ENCODE measurements at regions not wholly inside any gene's neighbourhood (a gene's known extent, or its start where the extent isn't known, plus 50 kb on each side); places are given as distances from the start of the nearest gene placed in this dataset.
"Not testable (repeated sequence)": the region's sequence is repeated elsewhere in the genome, so short reads cannot be mapped to it uniquely, and the experiment has no call there.

- no peak for DNase-seq
Measured at GRCh38 chrX:140318296-140318695, 186.6 kb downstream of the SOX3 start.

GRCh38 chrX:140317462-140317861 lies 187.4 kb downstream of the SOX3 start:
- no peak for DNase-seq

- no peak for DNase-seq
Measured at GRCh38 chrX:140298960-140299825, 205.7 kb downstream of the SOX3 start.

GRCh38 chrX:140297273-140297672 lies 207.6 kb downstream of the SOX3 start:
- DNase-seq: no peak

GRCh38 chrX:140292961-140293360 lies 211.9 kb downstream of the SOX3 start:
- no peak for DNase-seq

GRCh38 chrX:140292188-140292587 lies 212.7 kb downstream of the SOX3 start:
- no peak for DNase-seq

- DNase-seq: no peak
Measured at GRCh38 chrX:140274811-140275525, 229.9 kb downstream of the SOX3 start.

- DNase-seq: no peak
Measured at GRCh38 chrX:140273921-140274320, 230.9 kb downstream of the SOX3 start.

GRCh38 chrX:140250391-140250790 lies 254.5 kb downstream of the SOX3 start:
- DNase-seq: no peak

GRCh38 chrX:140249088-140249487 lies 255.8 kb downstream of the SOX3 start:
- DNase-seq: no peak

- DNase-seq: no peak
Measured at GRCh38 chrX:140229191-140229590, 263.9 kb upstream of the CXorf66 start.

- DNase-seq: not testable (repeated sequence)
Measured at GRCh38 chrX:140226037-140226436, 260.7 kb upstream of the CXorf66 start.

GRCh38 chrX:140215894-140216293 lies 250.6 kb upstream of the CXorf66 start:
- not testable (repeated sequence) for DNase-seq

GRCh38 chrX:140214518-140214917 lies 249.2 kb upstream of the CXorf66 start:
- not testable (repeated sequence) for DNase-seq

GRCh38 chrX:140206657-140207056 lies 241.3 kb upstream of the CXorf66 start:
- no peak for DNase-seq

- no peak for DNase-seq
Measured at GRCh38 chrX:140190441-140191108, 225.3 kb upstream of the CXorf66 start.

- DNase-seq: no peak
Measured at GRCh38 chrX:140180585-140180984, 215.3 kb upstream of the CXorf66 start.

GRCh38 chrX:140177821-140178220 lies 212.5 kb upstream of the CXorf66 start:
- no peak for DNase-seq

- no peak for DNase-seq
Measured at GRCh38 chrX:140172401-140172800, 207.1 kb upstream of the CXorf66 start.

- no peak for DNase-seq
Measured at GRCh38 chrX:140167551-140167950, 202.2 kb upstream of the CXorf66 start.

GRCh38 chrX:140165849-140166248 lies 200.5 kb upstream of the CXorf66 start:
- no peak for DNase-seq

GRCh38 chrX:140164391-140164790 lies 199.1 kb upstream of the CXorf66 start:
- no peak for DNase-seq

GRCh38 chrX:140163371-140164159 lies 198.2 kb upstream of the CXorf66 start:
- DNase-seq: no peak
